ENCODE measurements at regions not wholly inside any gene's neighbourhood (a gene's known extent, or its start where the extent isn't known, plus 50 kb on each side); places are given as distances from the start of the nearest gene placed in this dataset.

DNA sequence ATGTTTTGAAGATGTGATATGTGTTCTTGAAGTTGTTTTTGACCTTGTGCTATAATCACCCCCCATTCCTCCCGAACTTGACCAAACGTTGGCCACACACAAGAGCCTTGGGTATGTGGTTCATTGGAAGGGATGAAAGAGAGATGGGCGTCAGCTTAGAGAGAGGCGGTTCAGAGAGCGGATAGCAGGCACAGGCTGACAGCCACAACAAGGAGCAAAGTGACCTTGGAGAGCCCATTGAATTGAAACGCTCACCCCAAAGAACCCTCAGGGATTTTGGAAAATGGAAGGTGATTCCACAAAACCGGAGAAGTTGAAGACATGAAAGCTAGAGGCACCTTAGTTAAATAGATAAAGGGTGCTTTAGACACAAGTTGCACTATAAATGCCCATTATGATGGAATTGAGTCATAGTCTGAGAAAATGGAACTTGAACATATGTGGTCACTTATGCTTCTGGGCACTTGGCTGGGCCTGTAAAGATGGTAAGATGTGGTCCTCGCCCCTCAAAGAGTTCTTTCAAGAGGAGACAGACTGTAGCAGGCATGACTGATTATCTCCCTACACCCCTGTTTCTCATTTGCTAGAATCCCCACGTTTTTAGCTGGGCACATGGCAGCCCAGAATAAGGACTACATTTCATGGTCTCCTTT lies 188.5 kb upstream of the HAAO start (continued):
- TF ChIP-seq ZNF462 (CRISPR knock-in tag; IDR thresholded peaks at IDR 0.05): no peak
- no peak for TF ChIP-seq EZH2phosphoT487 (IDR thresholded peaks at IDR 0.05; ENCODE audit: unreplicated experiment)
- no peak for TF ChIP-seq EZH2 (IDR thresholded peaks at IDR 0.05; ENCODE audit: low read depth, unreplicated experiment)
- no peak for TF ChIP-seq NANOG (IDR thresholded peaks at IDR 0.05; ENCODE audit: borderline replicate concordance)
- TF ChIP-seq CTCF (conservative IDR thresholded peaks at IDR 0.05; ENCODE audit: low read depth in 2 of 2): no peak
- TF ChIP-seq, protein P1, sequence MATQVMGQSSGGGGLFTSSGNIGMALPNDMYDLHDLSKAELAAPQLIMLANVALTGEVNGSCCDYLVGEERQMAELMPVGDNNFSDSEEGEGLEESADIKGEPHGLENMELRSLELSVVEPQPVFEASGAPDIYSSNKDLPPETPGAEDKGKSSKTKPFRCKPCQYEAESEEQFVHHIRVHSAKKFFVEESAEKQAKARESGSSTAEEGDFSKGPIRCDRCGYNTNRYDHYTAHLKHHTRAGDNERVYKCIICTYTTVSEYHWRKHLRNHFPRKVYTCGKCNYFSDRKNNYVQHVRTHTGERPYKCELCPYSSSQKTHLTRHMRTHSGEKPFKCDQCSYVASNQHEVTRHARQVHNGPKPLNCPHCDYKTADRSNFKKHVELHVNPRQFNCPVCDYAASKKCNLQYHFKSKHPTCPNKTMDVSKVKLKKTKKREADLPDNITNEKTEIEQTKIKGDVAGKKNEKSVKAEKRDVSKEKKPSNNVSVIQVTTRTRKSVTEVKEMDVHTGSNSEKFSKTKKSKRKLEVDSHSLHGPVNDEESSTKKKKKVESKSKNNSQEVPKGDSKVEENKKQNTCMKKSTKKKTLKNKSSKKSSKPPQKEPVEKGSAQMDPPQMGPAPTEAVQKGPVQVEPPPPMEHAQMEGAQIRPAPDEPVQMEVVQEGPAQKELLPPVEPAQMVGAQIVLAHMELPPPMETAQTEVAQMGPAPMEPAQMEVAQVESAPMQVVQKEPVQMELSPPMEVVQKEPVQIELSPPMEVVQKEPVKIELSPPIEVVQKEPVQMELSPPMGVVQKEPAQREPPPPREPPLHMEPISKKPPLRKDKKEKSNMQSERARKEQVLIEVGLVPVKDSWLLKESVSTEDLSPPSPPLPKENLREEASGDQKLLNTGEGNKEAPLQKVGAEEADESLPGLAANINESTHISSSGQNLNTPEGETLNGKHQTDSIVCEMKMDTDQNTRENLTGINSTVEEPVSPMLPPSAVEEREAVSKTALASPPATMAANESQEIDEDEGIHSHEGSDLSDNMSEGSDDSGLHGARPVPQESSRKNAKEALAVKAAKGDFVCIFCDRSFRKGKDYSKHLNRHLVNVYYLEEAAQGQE (IDR thresholded peaks at IDR 0.05; ENCODE audit: unreplicated experiment): no peak
- TF ChIP-seq CREB1 (CRISPR knock-in tag; IDR thresholded peaks at IDR 0.05; ENCODE audit: low read depth): no peak

Measured in GM23338 (cell line).